ENCODE measurements at regions not wholly inside any gene's neighbourhood (a gene's known extent, or its start where the extent isn't known, plus 50 kb on each side); places are given as distances from the start of the nearest gene placed in this dataset.
"Not testable (repeated sequence)": the region's sequence is repeated elsewhere in the genome, so short reads cannot be mapped to it uniquely, and the experiment has no call there.

- DNase-seq = no peak
- no peak overlapping the region for H3K27ac ChIP-seq
- H3K27me3 ChIP-seq = no peaks in the 10 kb centered on the region
- WGBS, 2 donors = 65 to 68% methylated on average over 9 of the region's 9 CpGs
- intact Hi-C loops (cut with DNase I) = no loop called here
- no peak overlapping the region for H3K4me3 ChIP-seq
- H3K4me1 ChIP-seq = no peaks in the 10 kb centered on the region
- no peaks in the 10 kb centered on the region for H3K36me3 ChIP-seq
- no peak for TF ChIP-seq CTCF (IDR thresholded peaks at IDR 0.05)
- TF ChIP-seq POLR2A (IDR thresholded peaks at IDR 0.05) = no peak
- no peaks in the 10 kb centered on the region for H3K9me3 ChIP-seq
These were observed 325.6 kb upstream of the MAGI2 start for GRCh38 chr7:79778786-79779770.

GRCh38 chr7:79775911-79776310, 322.4 kb upstream of the MAGI2 start:
- Histone ChIP-seq H3K27me3 (no peaks in the 10 kb centered on the region), H3K4me3 (no peak overlapping the region), H3K36me3 (no peaks in the 10 kb centered on the region), H3K4me1 (no peaks in the 10 kb centered on the region), H3K27ac (no peak overlapping the region), H3K9me3 (no peaks in the 10 kb centered on the region)
- 62 to 72% methylated on average over 3 of the region's 3 CpGs for WGBS, 2 donors
- intact Hi-C loops (cut with DNase I) = no loop called here
- no peak for TF ChIP-seq CTCF (IDR thresholded peaks at IDR 0.05)
- no peak for TF ChIP-seq POLR2A (IDR thresholded peaks at IDR 0.05)
- DNase-seq = no peak

- Histone ChIP-seq H3K36me3 (no peaks in the 10 kb centered on the region), H3K4me3 (no peak overlapping the region), H3K27ac (no peak overlapping the region), H3K4me1 (no peaks in the 10 kb centered on the region), H3K9me3 (no peaks in the 10 kb centered on the region), H3K27me3 (no peaks in the 10 kb centered on the region)
- TF ChIP-seq POLR2A (IDR thresholded peaks at IDR 0.05) (no peak), CTCF (IDR thresholded peaks at IDR 0.05) (no peak)
- intact Hi-C loops (cut with DNase I) = no loop called here
- no peak for DNase-seq
These were observed 320.7 kb upstream of the MAGI2 start for GRCh38 chr7:79774150-79774549.

GRCh38 chr7:79770970-79771369, 317.5 kb upstream of the MAGI2 start:
- 63 to 83% methylated on average over 2 of the region's 2 CpGs for WGBS, 2 donors
- Histone ChIP-seq H3K9me3 (no peaks in the 10 kb centered on the region), H3K4me1 (no peaks in the 10 kb centered on the region), H3K27me3 (no peaks in the 10 kb centered on the region), H3K36me3 (no peaks in the 10 kb centered on the region), H3K4me3 (no peak overlapping the region), H3K27ac (no peak overlapping the region)
- intact Hi-C loops (cut with DNase I) = no loop called here
- TF ChIP-seq POLR2A (IDR thresholded peaks at IDR 0.05) (no peak), CTCF (IDR thresholded peaks at IDR 0.05) (no peak)
- no peak for DNase-seq

- 32 to 34% methylated on average over 2 of the region's 2 CpGs for WGBS, 2 donors
- Histone ChIP-seq H3K27ac (no peak overlapping the region), H3K9me3 (no peaks in the 10 kb centered on the region), H3K4me1 (no peaks in the 10 kb centered on the region), H3K4me3 (no peak overlapping the region), H3K36me3 (no peaks in the 10 kb centered on the region), H3K27me3 (no peaks in the 10 kb centered on the region)
- TF ChIP-seq POLR2A (IDR thresholded peaks at IDR 0.05) = no peak
- TF ChIP-seq CTCF (IDR thresholded peaks at IDR 0.05) = no peak
- DNase-seq = no peak
- intact Hi-C loops (cut with DNase I) = no loop called here
These were observed 316.6 kb upstream of the MAGI2 start for GRCh38 chr7:79770063-79770462.

GRCh38 chr7:79767876-79768560, 314.6 kb upstream of the MAGI2 start:
- DNase-seq; intact Hi-C loops (cut with DNase I); H3K4me3 ChIP-seq; H3K4me1 ChIP-seq; H3K36me3 ChIP-seq; H3K27ac ChIP-seq; H3K27me3 ChIP-seq; H3K9me3 ChIP-seq: not testable (repeated sequence)
- 50 to 93% methylated on average over 1 to 3 of the region's 46 CpGs for WGBS, 2 donors

GRCh38 chr7:79767192-79767591, 313.7 kb upstream of the MAGI2 start:
- H3K36me3 ChIP-seq; H3K27ac ChIP-seq; H3K9me3 ChIP-seq; H3K4me1 ChIP-seq; H3K4me3 ChIP-seq; H3K27me3 ChIP-seq; DNase-seq; intact Hi-C loops (cut with DNase I): not testable (repeated sequence)
- 80 to 81% methylated on average over 9 to 10 of the region's 14 CpGs for WGBS, 2 donors
